Stomach (tissue), 4 donors: ENCODE measurements at regions not wholly inside any gene's neighbourhood (a gene's known extent, or its start where the extent isn't known, plus 50 kb on each side); places are given as distances from the start of the nearest gene placed in this dataset.

Source experiments
- CTCF ChIP-seq, 7 experiments: fragments of 450-650 bp in 4 of 7; fragments of 200-600 bp in 3 of 7; sonication (generic) in 3 of 7; IDR thresholded peaks; one replicate each; pipeline ENCODE4 v1.5.1; 2016 to 2019; ENCODE audit warnings: antibody characterized with exemption in 7 of 7, control low read depth in 2 of 7, mild to moderate bottlenecking in 1 of 7
- EP300 ChIP-seq: sonication (generic); formaldehyde crosslinking; IDR thresholded peaks from one replicate; pipeline ENCODE4 v1.6.1; 2017; ENCODE audit warnings: antibody characterized with exemption
- POLR2A ChIP-seq, 4 donors: fragments of 450-650 bp; IDR thresholded peaks; one replicate each; pipeline ENCODE4 v1.6.1; 2016; ENCODE audit warnings: antibody characterized with exemption in 4 of 4, control low read depth in 2 of 4, mild to moderate bottlenecking in 1 of 4, moderate library complexity in 1 of 4

GRCh38 chr15:61605343-61605742 is 376.2 kb upstream of the RORA start:
- TF ChIP-seq CTCF (IDR thresholded peaks at IDR 0.05) (no peak), POLR2A (IDR thresholded peaks at IDR 0.05) (no peak), EP300 (no peak)
